DMS153 treated with DMSO at 0.1 percent for 48 hours (cell line): ENCODE measurements at regions not wholly inside any gene's neighbourhood (a gene's known extent, or its start where the extent isn't known, plus 50 kb on each side); places are given as distances from the start of the nearest gene placed in this dataset.

ENCODE experiments used
- DNase-seq: peaks from one replicate; lab custom pipeline; 2025; ENCODE audit not compliant: unreplicated experiment; lab: John Stamatoyannopoulos, UW

DNA sequence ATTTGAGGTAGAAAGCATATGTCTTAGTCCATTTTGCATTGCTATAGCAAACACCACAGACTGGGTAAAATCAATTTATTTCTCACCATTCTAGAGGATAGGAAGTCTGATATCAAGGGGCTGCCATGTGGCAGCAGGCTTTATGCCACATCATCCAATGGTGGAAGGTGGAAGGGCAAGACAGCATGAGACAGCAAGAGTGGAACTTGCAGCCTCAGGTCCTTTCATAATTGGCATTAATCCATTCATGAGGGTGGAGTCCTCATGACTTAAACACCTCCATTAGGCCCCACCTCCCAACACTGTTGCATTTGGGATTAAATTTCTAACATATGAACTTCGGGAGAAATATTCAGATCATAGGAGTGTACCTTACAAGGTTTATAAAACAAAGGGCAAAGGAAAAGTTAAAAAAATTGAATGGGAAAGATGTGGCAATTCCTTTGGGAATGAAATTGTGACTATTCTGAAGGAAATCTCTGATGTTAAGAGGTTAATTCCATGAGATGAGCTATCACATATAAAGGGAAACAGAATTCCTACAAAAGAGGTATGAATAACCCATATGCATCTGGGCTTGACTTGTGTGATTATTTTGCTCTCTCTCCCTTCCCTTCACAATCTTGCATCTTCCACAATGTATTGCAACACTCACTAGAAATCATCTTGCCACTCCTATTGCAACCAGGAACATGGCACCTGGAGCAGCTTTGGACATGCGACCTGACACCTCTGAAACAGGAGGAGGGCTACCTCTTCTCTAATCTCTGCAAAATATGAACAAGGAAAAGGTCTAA lies 507.8 kb downstream of the EPHA4 start:
- no peak for DNase-seq

DNA sequence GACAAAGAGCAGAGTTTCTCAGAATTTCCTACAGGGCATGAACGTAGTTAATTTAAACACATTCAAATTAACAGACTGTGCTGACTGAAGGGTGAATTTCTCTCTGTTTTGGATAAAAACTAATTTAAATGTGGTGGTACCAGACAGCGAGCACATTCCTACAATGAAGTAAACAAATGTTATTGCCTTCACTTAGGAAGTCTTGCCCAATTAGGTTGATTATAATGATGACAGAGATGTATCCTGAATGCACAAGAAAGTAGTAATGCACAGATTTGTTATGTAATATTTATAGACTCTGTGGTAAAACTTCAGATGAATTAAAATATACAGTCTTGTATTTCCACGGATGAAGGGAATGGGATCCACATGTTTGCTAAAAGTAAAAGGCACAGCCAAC lies 507.2 kb downstream of the EPHA4 start:
- DNase-seq: no peak

DNA sequence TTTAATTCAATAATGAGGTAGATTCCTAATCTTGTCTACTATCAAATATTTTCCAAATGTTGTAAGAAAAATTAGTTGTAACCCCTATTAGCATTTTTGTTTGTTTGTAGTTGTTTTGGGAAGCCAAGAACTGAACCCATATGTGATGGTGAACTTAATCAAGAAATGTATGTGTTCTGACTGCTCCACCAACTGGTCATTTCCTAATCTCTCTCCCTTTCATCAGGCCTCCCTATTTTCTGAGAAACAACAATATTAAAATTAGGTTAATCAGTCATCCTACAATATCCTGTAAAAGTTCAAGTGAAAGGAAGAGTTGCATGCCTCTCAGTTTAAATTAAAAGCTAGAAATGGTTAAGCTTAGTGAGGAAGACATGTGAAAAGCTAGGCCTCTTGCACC lies 504.0 kb downstream of the EPHA4 start:
- no peak for DNase-seq

DNA sequence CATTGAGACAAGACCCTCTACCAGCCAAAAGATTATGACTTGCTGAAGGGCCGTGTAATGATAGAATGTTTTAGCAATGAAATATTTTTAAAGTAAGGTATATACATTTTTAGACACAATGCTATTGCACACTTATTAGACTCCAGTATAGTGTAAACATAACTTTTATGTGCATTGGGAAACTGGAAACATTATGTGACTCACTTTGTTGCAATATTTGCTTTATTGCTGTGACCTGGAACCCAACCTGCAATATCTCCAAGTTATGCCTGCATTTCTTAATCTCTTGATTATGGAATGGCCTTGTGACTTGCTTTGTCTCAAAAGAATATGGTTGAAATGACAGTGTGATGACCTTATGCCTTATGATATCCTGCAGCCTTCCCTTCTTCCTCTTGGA lies 502.0 kb downstream of the EPHA4 start:
- no peak for DNase-seq

DNA sequence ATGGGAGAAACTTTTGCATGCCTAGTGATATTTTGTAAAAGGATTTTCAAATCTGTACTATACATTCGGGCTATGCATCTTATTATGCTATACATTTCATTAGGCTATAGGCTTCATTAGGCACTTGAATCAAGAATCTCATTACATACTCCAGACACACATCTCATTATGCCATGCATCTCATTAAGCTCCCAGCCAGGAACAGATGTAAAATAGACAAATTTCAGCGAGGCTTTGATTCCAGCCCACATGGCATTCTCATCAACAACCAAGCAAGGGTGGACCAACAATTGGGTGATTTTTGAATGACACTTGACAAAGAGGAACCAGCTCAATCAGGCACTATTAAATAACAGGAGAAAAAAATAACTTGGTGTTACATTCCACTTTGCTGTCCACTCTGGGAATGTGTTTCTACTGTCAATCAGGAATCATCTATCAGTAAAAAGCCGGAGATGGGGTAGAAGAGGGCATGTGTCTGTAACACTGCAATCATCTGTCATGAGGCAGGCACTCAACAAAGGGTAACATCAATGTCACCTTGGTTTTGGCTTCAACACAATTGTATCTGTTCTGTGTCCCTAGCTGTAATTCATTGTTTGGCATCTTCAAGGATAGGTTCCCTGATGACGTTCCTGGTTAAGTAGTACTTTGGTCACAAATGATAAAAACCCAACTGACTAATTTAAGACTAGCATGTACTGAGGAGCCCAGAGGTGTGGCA lies 498.6 kb downstream of the EPHA4 start:
- no peak for DNase-seq

DNA sequence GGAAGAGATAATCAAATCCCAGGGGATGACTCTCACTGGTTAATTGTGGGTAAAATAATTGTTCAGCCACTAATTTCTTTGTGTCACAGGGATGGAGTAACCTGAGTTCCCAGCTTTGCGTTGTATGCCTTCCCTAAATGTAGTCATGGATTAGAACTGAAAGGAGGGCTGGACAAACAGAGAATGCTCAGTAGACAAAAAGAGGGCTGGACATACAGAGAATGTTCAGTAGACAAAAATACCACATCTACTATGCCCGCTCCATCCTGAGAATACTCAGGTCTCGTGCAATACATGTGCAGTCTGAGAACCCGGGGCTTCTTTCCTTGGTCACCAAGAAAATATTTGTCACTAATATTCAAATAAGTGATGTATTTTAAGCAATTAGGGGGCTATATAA lies 497.9 kb downstream of the EPHA4 start:
- no peak for DNase-seq

DNA sequence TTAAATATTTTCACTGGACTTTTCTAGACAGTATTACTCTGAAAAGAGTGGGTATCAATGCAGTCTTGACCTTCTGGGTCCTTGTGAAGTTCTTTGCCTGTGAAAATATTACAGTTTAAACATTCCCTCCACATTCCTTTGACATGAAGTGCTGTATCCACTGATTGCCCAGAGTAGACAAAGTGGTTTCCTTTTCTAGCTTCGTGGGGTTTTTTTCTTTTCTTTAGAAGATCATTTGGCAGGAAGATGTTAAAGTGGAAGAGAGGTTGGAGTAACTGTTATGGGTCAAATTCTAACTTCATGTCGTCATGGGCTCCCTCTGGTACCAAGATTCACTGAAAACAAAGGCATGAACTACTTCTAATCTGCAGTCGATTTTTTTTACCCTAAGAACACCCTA lies 496.9 kb downstream of the EPHA4 start:
- DNase-seq: no peak

DNA sequence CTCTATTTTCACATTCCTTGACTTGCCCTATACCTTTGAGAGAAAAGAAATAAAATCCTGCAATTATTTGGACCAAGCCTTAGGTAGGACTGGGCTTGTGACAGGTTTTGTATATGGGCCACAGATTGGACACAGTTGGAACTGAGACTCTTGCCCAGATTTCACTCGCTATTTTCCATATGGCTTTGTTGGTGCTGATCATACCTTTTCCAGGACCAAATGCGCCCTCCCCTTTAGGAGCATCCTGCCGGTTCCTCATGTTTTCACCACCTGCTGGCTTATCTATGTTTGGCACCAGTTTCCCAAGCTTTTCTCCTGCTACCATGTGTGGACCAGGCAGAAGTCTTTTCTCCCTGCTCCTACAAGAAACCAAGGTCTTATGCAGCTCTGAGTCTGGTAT lies 494.9 kb downstream of the EPHA4 start:
- no peak for DNase-seq

DNA sequence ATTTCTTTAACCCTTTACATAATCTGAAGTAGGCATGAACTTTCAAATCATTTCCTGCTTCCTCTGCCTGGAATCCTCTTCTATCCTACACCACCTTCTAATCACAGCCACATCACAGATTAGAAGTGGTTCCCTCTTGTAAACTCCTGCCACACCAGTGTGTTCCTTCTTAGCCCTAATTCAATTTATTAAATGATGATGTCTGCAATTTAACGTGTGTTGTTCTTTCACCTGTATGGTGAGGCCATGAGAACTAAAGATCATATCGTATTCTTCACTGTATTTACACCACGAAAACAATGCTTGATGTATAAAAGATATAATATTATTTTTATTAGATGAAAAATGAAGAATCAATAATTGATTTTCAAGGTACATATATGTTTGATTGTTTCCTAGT lies 494.3 kb downstream of the EPHA4 start:
- no peak for DNase-seq

DNA sequence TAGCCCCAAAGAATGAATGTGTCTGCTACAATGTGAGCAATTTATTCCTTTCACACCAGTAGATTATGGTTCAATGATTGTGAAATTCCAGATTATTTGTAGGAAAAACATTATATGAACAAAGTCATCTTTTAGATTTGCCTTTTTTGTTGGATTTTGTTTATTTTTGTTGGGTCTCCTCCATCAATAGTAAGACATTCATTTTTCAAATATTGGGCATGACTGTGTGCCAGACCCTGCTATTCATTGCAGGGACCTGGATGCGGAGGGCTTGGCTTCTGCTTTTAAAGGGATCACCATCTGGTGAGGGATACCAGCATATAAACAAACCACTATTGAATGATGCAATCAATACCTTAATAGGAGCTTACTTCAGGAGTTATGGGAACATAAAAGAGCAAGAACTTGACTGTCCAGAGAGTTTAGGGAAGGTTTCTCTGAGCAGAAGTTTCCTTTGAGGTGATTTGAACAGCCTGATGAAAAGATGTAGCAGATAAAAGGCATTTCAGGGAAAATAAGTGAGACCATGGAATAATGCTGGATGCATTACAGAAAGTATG lies 486.7 kb downstream of the EPHA4 start:
- DNase-seq: no peak

DNA sequence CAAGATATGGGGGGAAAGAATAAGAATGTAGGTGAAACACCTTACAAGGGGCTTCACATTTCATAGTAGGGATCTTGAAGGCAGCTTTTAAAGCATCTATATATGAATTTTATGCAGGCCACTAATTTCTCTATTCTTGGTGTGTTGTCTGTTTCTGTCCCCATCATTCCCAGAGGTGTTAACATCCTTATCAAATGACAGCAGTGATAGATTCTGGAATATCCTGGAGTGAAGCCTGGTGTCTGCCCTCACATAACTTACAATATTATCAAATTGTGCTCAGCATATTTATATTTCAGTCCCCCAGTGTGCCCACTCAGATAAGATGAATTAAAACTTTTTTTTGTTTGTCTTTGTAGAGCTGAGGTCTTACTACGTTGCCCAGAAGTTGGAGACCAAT lies 486.2 kb downstream of the EPHA4 start:
- DNase-seq: no peak

DNA sequence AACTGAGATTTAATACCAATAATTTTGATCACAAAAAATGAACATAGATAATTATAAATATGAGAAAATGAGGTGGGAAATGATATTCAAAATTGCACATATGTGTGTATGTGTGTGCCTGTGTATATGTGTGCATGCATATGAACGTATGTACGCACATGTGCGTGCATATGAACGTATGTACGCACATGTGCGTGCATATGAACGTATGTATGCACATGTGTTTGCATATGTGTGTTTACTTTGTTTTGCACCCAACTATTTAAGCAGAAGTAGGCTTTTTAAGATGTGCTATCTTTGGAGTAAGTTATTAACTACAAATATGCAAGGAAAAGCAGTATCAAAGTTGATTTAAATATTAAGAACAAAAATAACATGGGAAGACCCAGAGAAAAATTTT lies 484.3 kb downstream of the EPHA4 start:
- no peak for DNase-seq

DNA sequence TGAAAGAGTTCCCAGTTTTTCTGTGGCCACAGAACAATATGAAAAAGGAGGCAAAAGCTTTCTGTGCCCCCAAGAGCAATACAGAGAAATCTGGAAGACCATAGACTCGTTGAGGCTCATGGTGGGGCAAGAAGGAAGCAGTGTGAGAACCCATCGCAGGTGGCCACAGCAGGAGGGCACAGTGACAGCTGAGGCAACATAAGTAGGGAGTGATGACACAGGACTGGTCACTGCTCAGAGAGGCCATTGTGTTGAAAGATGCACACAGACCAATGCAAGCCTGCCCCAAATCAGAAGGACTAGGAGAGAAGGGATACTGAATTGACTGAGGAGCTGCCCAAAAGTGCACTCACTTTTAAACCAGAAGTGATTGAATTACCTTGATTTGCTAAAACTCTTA lies 483.6 kb downstream of the EPHA4 start:
- no peak for DNase-seq

DNA sequence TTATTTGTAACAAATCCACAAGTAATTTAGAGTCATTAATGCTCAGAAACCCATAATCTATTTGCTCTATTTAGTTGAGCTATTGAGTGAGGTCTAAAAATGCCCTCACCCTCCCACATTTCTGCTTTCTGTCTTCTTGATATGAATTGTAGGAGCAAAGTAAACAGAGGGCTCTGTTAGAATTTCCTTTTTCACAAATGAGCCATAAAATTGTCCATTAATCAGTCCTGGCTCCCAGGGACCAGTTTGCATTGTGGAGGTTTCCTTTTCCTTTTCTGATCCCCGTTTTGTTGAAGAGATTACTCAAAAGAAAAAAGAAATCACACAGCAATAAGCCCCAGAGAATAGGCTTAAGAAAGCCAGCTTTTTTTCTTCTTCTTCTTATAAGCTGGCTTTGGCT lies 476.7 kb downstream of the EPHA4 start:
- no peak for DNase-seq

DNA sequence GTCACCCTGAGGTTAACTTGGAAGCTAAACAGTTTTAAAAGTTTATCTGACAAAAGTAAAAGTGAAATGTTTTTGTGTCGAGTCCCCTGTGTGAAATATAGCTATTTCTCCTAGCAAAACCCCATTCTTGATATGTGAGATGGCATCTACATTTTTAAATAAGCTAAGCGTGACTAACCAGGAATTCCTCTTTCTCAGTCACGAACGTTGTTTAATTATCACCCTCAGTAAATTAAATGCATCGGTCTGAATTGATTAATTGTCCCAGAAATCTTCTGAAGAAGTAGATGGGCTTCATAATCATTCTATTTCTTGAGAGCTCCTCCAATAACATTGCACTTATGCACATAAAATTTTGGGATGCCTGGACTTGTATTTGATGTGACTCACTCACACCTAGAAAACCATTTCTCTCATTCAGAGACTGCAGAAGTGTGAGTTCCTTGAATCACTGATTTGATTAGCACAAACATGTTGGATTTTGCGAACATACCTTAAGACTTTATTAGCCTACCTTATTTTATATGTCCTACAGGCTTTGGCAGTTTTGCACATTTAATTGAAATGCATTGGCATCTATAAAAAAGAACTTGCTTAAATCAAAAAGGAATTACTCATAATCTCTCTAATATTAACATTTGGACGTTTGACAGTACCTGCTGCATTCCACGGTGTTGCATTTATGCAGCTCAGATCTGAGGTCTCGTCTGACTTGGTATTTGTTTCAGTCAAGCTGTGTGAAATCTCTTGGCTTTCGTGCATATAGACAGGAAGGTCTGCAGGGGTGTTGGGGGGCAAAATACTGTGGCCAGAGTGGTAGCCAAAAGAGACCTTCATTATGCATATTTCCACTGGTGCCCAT lies 475.2 kb downstream of the EPHA4 start:
- DNase-seq: no peak

DNA sequence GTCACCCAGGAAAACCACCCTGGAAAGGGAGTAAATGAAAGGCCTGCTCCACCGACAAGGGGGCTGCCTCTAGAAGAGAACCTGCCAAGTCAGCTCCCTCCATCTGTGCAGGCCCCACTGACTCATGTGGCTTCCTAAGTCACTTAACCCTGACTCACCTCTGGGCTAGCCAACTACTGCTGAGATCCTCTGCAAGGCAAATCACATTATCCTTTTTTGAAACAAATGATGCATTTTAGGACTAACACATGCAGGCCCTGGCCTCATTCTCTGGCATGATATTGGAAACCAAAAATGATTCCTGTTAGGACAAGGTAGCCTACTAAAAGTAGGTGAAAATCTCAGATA lies 474.6 kb downstream of the EPHA4 start:
- DNase-seq: no peak

DNA sequence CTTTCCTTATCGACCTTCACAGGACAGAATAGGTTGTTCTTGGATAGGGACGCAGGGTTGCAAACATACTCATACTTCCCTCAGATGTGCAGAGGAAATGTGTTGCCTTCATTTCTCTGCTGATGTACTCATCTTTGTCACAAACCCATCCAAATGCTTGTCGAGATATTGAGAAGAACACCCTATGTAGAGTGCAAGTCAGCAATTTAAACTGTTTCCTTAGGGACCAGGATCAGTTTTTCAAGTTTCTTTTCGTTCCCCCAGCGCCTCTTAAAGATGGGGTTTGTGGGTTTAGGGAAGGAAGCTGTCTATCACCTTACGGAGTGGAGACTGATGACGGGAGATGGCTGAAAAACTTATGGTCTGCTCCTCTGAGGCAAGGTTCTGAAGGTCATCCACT lies 474.2 kb downstream of the EPHA4 start:
- no peak for DNase-seq

DNA sequence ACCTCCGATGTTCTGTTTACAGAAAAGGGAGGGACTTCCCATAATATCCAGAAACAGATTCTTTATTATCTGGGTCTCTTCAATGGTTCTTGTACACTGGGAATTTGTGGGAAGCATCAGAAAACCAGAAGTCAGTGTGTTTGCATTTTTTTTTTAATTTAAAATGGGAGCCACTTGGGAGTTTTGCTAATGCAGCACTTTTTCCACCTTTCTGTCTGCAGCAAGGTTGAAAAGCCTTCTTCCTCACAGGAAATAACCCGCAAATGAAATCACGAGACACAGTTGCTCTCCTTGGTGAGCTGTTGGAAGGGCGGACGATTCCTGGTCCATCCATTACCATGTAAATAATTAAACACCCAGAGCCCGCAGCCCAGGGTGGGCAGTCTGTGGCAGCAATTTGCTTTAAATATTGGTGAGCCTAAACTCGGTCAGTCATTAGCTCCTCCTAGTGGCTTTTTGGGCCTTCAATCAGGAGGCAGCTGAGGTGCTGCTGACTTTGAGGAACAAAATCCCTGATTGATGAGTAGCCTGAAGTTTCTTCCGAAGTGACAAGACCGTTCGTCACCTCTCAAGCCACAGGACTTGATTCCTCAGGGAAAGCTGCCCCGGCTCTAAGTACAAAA lies 471.5 kb downstream of the EPHA4 start:
- no peak for DNase-seq

DNA sequence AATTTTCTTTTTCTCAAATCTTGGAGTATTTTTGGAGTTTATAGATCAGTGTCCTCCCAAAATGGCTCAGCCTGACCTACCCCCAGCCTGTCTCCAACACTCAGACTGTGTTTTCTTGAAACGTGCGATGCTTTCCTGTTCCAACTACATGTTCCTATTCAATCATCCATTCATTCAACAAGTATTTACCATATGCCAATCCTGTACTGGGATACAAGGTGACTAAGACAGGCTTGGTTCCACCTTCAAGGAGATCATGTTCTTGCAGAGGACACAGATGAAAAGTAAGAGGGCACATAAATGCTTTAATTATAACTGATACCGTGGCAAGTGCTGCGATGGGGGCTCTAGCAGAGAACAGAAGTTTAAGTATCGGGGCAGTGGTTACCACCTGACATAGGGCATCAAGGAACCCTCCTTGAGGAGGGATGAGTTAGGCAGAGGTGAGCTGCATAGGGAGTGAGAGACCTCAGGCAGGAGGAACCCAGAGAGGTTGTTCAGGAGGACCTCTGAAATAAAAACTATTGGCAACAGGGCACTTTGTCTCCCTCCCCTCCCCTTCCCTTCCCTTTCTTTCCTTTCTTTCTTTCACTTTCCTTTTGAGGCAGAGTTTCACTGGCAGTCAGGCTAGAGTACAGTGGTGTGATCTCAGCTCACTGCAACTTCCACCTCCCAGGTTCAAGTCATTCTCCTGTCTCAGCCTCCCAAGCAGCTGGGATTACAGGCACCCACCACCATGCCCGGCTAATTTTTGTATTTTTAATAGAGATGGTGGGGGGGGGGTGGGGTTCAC lies 469.0 kb downstream of the EPHA4 start:
- no peak for DNase-seq

DNA sequence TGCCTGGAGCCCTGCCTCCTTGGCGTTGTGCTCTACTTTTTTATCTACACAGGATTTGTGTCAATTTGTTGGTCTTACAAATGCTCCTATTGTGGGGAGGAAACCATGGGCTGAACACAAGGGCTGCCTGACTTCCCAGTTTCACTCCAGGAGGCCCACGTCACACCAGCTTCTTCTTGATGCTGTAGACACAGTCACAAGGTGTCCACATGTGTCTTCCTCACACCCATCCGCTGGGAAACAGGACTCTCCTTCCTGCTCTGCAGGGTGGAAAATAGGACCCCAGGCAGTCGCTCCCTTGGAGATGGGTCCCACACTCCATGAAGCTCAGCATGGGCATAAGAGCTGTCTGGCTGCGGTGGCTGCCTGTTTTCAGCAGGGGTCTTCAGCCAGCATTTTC lies 468.2 kb downstream of the EPHA4 start:
- no peak for DNase-seq
